C4-2B (cell line): ENCODE measurements at regions not wholly inside any gene's neighbourhood (a gene's known extent, or its start where the extent isn't known, plus 50 kb on each side); places are given as distances from the start of the nearest gene placed in this dataset.

Source experiments
- H3K27ac ChIP-seq: fragments of 450-650 bp; 2 replicates; pipeline ENCODE4 v1.5.1; 2017
- CTCF ChIP-seq: fragments of 450-650 bp; conservative IDR thresholded peaks from 2 replicates; pipeline ENCODE4 v1.5.1; 2017; ENCODE audit warnings: mild to moderate bottlenecking
- ZFX ChIP-seq: fragments of 450-650 bp; IDR thresholded peaks from 2 replicates; pipeline ENCODE4 v1.6.1; 2017

GRCh38 chr14:32014498-32014897 lies 62.6 kb upstream of the ARHGAP5 start:
- TF ChIP-seq CTCF = no peak
- no peak for TF ChIP-seq ZFX
- no peak overlapping the region for H3K27ac ChIP-seq

GRCh38 chr14:32015166-32015565 lies 61.9 kb upstream of the ARHGAP5 start:
- TF ChIP-seq CTCF (no peak), ZFX (no peak)
- H3K27ac ChIP-seq = no peak overlapping the region

GRCh38 chr14:32017587-32017986 lies 59.5 kb upstream of the ARHGAP5 start:
- H3K27ac ChIP-seq = no peak overlapping the region
- no peak for TF ChIP-seq CTCF
- no peak for TF ChIP-seq ZFX

GRCh38 chr14:32018391-32019092 lies 58.6 kb upstream of the ARHGAP5 start:
- no peak for TF ChIP-seq ZFX
- no peak for TF ChIP-seq CTCF
- H3K27ac ChIP-seq = no peak overlapping the region

- H3K27ac ChIP-seq = no peak overlapping the region
- no peak for TF ChIP-seq ZFX
- TF ChIP-seq CTCF = no peak
Observed at GRCh38 chr14:32019276-32019675, 57.8 kb upstream of the ARHGAP5 start.

- TF ChIP-seq ZFX (no peak), CTCF (no peak)
- H3K27ac ChIP-seq = no peak overlapping the region
Observed at GRCh38 chr14:32020882-32021281, 56.2 kb upstream of the ARHGAP5 start.

- TF ChIP-seq CTCF = no peak
- TF ChIP-seq ZFX = no peak
- no peak overlapping the region for H3K27ac ChIP-seq
Observed at GRCh38 chr14:32021341-32021740, 55.8 kb upstream of the ARHGAP5 start.
